Nephron (organoid): ENCODE measurements at regions not wholly inside any gene's neighbourhood (a gene's known extent, or its start where the extent isn't known, plus 50 kb on each side); places are given as distances from the start of the nearest gene placed in this dataset.

Experiments
- H3K27ac Mint-ChIP-seq, 3 experiments: 2 replicates each; pipeline ENCODE4 v1.8.0; 2020; ENCODE audit warnings: mixed read lengths in 3 of 3, mild to moderate bottlenecking in 2 of 3, moderate library complexity in 1 of 3
- H3K27me3 Mint-ChIP-seq: 2 replicates; pipeline ENCODE4 v1.8.0; 2021; ENCODE audit warnings: low read depth, mild to moderate bottlenecking, moderate library complexity, mixed read lengths
- H3K36me3 Mint-ChIP-seq: 2 replicates; pipeline ENCODE4 v1.8.0; 2020; ENCODE audit warnings: low read depth, mixed read lengths
- H3K4me1 Mint-ChIP-seq: 2 replicates; pipeline ENCODE4 v1.8.0; 2020; ENCODE audit warnings: mixed read lengths
- H3K4me3 Mint-ChIP-seq, 3 experiments: 2 replicates each; pipeline ENCODE4 v1.8.0; 2020; ENCODE audit warnings: mild to moderate bottlenecking in 3 of 3, mixed read lengths in 3 of 3, moderate library complexity in 2 of 3
- H3K9me3 Mint-ChIP-seq: 2 replicates; pipeline ENCODE4 v1.8.0; 2020; ENCODE audit warnings: mixed read lengths
- CTCF ChIP-seq, 3 experiments: fragments of 200-600 bp; sonication (generic); IDR thresholded peaks; one replicate each; pipeline ENCODE4 v1.5.0; 2021; ENCODE audit warnings: antibody characterized with exemption in 3 of 3; ENCODE audit not compliant: unreplicated experiment in 3 of 3

GRCh38 chr16:17861981-17862479, 391.3 kb upstream of the XYLT1 start:
- TF ChIP-seq CTCF (IDR thresholded peaks at IDR 0.05; ENCODE audit: unreplicated experiment in 3 of 3): no peak
- Mint-ChIP-seq H3K27me3 (peaks cover 4% of the 10 kb centered on the region), H3K9me3 (no peaks in the 10 kb centered on the region), H3K36me3 (no peaks in the 10 kb centered on the region), H3K4me3 (no peak overlapping the region), H3K27ac (no peak overlapping the region), H3K4me1 (peaks cover 5% of the 10 kb centered on the region)

- H3K27me3 Mint-ChIP-seq: peaks cover 11% of the 10 kb centered on the region
- peak overlapping the region in 1 of 3 experiments; percentile 59 for H3K27ac Mint-ChIP-seq
- no peaks in the 10 kb centered on the region for H3K36me3 Mint-ChIP-seq
- H3K9me3 Mint-ChIP-seq: no peaks in the 10 kb centered on the region
- TF ChIP-seq CTCF (IDR thresholded peaks at IDR 0.05; ENCODE audit: unreplicated experiment in 3 of 3): no peak
- H3K4me1 Mint-ChIP-seq: peaks cover 5% of the 10 kb centered on the region
- no peak overlapping the region for H3K4me3 Mint-ChIP-seq
Observed at GRCh38 chr16:17858061-17858460, 387.3 kb upstream of the XYLT1 start.

GRCh38 chr16:17853958-17854357, 383.2 kb upstream of the XYLT1 start:
- H3K9me3 Mint-ChIP-seq: no peaks in the 10 kb centered on the region
- peaks cover 19% of the 10 kb centered on the region for H3K27me3 Mint-ChIP-seq
- H3K4me3 Mint-ChIP-seq: no peak overlapping the region
- no peak overlapping the region for H3K27ac Mint-ChIP-seq
- H3K4me1 Mint-ChIP-seq: peaks cover 13% of the 10 kb centered on the region
- TF ChIP-seq CTCF (IDR thresholded peaks at IDR 0.05; ENCODE audit: unreplicated experiment in 3 of 3): no peak
- no peaks in the 10 kb centered on the region for H3K36me3 Mint-ChIP-seq

GRCh38 chr16:17852977-17853702, 382.4 kb upstream of the XYLT1 start:
- H3K27ac Mint-ChIP-seq: no peak overlapping the region

GRCh38 chr16:17850581-17851250, 380.0 kb upstream of the XYLT1 start:
- Mint-ChIP-seq H3K27ac (peak overlapping the region in 1 of 3 experiments; percentile 47), H3K4me3 (peak overlapping the region in 2 of 3 experiments; percentile 20 to 53), H3K36me3 (no peaks in the 10 kb centered on the region), H3K4me1 (peaks cover 8% of the 10 kb centered on the region), H3K27me3 (peaks cover 15% of the 10 kb centered on the region), H3K9me3 (no peaks in the 10 kb centered on the region)
- no peak for TF ChIP-seq CTCF (IDR thresholded peaks at IDR 0.05; ENCODE audit: unreplicated experiment in 3 of 3)

More at GRCh38 chr16:17852977-17853702, 382.4 kb upstream of the XYLT1 start:
- H3K36me3 Mint-ChIP-seq: no peaks in the 10 kb centered on the region
- TF ChIP-seq CTCF (IDR thresholded peaks at IDR 0.05; ENCODE audit: unreplicated experiment in 3 of 3): no peak
- H3K9me3 Mint-ChIP-seq: no peaks in the 10 kb centered on the region
- no peak overlapping the region for H3K4me3 Mint-ChIP-seq
- peaks cover 12% of the 10 kb centered on the region for H3K4me1 Mint-ChIP-seq
- peaks cover 19% of the 10 kb centered on the region for H3K27me3 Mint-ChIP-seq
